Natural killer cell (primary cell): ENCODE measurements at regions not wholly inside any gene's neighbourhood (a gene's known extent, or its start where the extent isn't known, plus 50 kb on each side); places are given as distances from the start of the nearest gene placed in this dataset.
"Not testable (repeated sequence)": the region's sequence is repeated elsewhere in the genome, so short reads cannot be mapped to it uniquely, and the experiment has no call there.

Experiments
- ATAC-seq, 3 donors: fragments of 150-1000 bp in 2 of 3; fragments of 200-7000 bp in 1 of 3; cut with Tn5 transposase; 1 replicate in 1 of 3; 2 replicates in 2 of 3; pipeline ENCODE4 v1.10.0; 2021; ENCODE audit warnings: mild to moderate bottlenecking in 2 of 3, moderate library complexity in 2 of 3
- DNase-seq, 2 donors: peaks; one replicate each; pipeline versions ENCODE4 v3.0.0 to v3.0.0-alpha.2; 2013 to 2021; ENCODE audit warnings: mixed read lengths in 1 of 2
- H3K27ac ChIP-seq: one replicate; pipeline ENCODE4 v1.5.1; 2013; ENCODE audit warnings: mild to moderate bottlenecking, low read length
- H3K27me3 ChIP-seq: one replicate; pipeline ENCODE4 v1.6.1; 2013; ENCODE audit warnings: low read length; ENCODE audit not compliant: control insufficient read depth, insufficient read depth
- H3K36me3 ChIP-seq: one replicate; pipeline ENCODE4 v1.6.1; 2013; ENCODE audit warnings: low read length; ENCODE audit not compliant: control insufficient read depth, insufficient read depth
- H3K4me1 ChIP-seq: one replicate; pipeline ENCODE4 v1.6.1; 2013; ENCODE audit warnings: low read length; ENCODE audit not compliant: control insufficient read depth, insufficient read depth
- H3K4me3 ChIP-seq: one replicate; pipeline ENCODE4 v1.5.1; 2013; ENCODE audit warnings: low read length
- H3K9me3 ChIP-seq: one replicate; pipeline ENCODE4 v1.6.1; 2013; ENCODE audit warnings: low read length; ENCODE audit not compliant: control insufficient read depth, insufficient read depth
- H3K27ac Mint-ChIP-seq, 2 donors: one replicate each; pipeline ENCODE4 v1.8.0; 2022; ENCODE audit warnings: mild to moderate bottlenecking in 2 of 2, mixed read lengths in 2 of 2, moderate library complexity in 1 of 2
- H3K27me3 Mint-ChIP-seq, 2 donors: one replicate each; pipeline ENCODE4 v1.8.0; 2022; ENCODE audit warnings: low read depth in 2 of 2, mixed read lengths in 2 of 2
- H3K36me3 Mint-ChIP-seq: one replicate; pipeline ENCODE4 v1.8.0; 2022; ENCODE audit warnings: mixed read lengths
- H3K4me1 Mint-ChIP-seq, 2 donors: one replicate each; pipeline ENCODE4 v1.8.0; 2022; ENCODE audit warnings: mixed read lengths in 2 of 2
- H3K4me3 Mint-ChIP-seq: one replicate; pipeline ENCODE4 v1.8.0; 2022; ENCODE audit warnings: mild to moderate bottlenecking, moderate library complexity, mixed read lengths
- H3K9me3 Mint-ChIP-seq, 2 donors: one replicate each; pipeline ENCODE4 v1.8.0; 2022; ENCODE audit warnings: mixed read lengths in 2 of 2
- WGBS: methylation state at CpG from one replicate; pipeline ENCODE4 v1.1.7; 2013; ENCODE audit warnings: missing lambda C conversion rate; ENCODE audit not compliant: insufficient coverage; 5-methylcytosine and 5-hydroxymethylcytosine counted together
- intact Hi-C: fragments of 100-400 bp; cut with micrococcal nuclease; formaldehyde crosslinking; loops from one replicate; pipeline ENCODE4 v1.14.2; 2022
- TF ChIP-seq, protein P1 (sequence below): fragments of 200-600 bp; IDR thresholded peaks from one replicate; pipeline ENCODE4 v1.8.0; 2022; ENCODE audit warnings: antibody characterized with exemption

DNA sequence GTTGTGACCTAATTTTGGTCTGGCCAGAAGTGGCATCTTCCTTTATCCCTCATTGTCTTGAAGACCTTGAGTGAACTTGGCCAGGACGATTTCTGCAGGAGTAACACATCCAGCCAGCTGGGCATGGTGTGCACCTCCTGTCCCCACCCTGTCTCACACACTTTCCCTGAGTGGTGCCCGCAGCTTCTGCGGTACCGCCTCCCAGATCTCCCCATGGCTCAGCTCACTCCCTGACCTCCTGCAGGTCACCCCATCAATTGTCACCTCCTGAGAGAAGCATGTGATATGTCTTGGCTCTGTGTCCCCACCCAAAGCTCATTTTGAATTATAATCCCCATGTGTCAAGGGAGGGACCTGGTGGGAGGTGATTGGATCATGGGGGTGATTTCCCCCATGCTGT is 50.2 kb upstream of the TP53I11 start:
- H3K4me1 ChIP-seq = no peaks in the 10 kb centered on the region
- peaks cover 0 to 10% of the 10 kb centered on the region in 2 donors for H3K27me3 Mint-ChIP-seq
- H3K36me3 Mint-ChIP-seq = no peaks in the 10 kb centered on the region
- no peaks in the 10 kb centered on the region for H3K27me3 ChIP-seq
- WGBS = 91% methylated on average over 4 of the region's 4 CpGs
- H3K4me1 Mint-ChIP-seq = peaks cover 0 to 7% of the 10 kb centered on the region in 2 donors
- H3K4me3 Mint-ChIP-seq = no peak overlapping the region
- no peaks in the 10 kb centered on the region for H3K9me3 Mint-ChIP-seq
- H3K9me3 ChIP-seq = no peaks in the 10 kb centered on the region
- no peak overlapping the region for H3K27ac ChIP-seq
- TF ChIP-seq, protein P1, sequence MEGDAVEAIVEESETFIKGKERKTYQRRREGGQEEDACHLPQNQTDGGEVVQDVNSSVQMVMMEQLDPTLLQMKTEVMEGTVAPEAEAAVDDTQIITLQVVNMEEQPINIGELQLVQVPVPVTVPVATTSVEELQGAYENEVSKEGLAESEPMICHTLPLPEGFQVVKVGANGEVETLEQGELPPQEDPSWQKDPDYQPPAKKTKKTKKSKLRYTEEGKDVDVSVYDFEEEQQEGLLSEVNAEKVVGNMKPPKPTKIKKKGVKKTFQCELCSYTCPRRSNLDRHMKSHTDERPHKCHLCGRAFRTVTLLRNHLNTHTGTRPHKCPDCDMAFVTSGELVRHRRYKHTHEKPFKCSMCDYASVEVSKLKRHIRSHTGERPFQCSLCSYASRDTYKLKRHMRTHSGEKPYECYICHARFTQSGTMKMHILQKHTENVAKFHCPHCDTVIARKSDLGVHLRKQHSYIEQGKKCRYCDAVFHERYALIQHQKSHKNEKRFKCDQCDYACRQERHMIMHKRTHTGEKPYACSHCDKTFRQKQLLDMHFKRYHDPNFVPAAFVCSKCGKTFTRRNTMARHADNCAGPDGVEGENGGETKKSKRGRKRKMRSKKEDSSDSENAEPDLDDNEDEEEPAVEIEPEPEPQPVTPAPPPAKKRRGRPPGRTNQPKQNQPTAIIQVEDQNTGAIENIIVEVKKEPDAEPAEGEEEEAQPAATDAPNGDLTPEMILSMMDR = no peak
- H3K4me3 ChIP-seq = no peak overlapping the region
- H3K36me3 ChIP-seq = no peaks in the 10 kb centered on the region
- DNase-seq = no peak
- ATAC-seq = no peak
- no peak overlapping the region for H3K27ac Mint-ChIP-seq
- intact Hi-C loops = no loop called here

DNA sequence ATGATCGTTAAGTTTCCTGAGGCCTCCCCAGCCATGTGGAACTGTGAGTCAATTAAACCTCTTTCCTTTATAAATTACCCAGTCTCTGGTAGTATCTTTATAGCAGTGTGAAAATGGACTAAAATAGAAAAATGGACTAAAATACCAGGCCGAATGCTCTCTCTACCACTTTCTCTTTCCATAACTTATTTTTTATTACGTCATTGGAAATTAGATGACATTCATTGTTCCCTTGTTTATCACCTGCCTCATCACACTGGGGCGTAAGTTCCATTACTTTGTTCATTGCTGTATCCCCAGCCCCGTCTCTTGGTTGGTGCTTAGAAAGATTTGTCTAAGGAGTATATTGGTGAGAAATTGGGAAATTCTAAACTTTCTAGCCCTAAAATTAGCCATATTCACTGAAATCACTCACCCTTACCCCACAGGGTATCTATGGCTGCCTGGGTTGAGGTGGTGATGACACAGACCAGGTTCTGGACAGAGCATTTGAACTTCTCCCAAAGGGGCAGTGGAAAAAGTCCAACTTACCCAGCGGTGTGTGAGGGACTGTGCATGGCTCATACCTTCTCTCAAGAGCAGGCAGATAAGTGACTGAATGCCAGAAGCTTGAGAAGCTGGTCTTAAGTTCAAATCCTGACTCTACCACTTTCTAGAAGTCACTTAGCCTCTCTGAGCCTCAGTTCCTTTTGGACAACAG is 50.9 kb upstream of the TP53I11 start:
- ATAC-seq (no peak), DNase-seq (no peak)
- peaks cover 0 to 7% of the 10 kb centered on the region in 2 donors for H3K4me1 Mint-ChIP-seq
- Histone ChIP-seq H3K4me3 (no peak overlapping the region), H3K9me3 (no peaks in the 10 kb centered on the region), H3K36me3 (no peaks in the 10 kb centered on the region), H3K4me1 (no peaks in the 10 kb centered on the region), H3K27ac (no peak overlapping the region), H3K27me3 (no peaks in the 10 kb centered on the region)
- H3K27ac Mint-ChIP-seq = no peak overlapping the region
- no peaks in the 10 kb centered on the region for H3K9me3 Mint-ChIP-seq
- intact Hi-C loops = no loop called here
- WGBS = 85% methylated on average over 5 of the region's 6 CpGs
- no peak overlapping the region for H3K4me3 Mint-ChIP-seq
- H3K27me3 Mint-ChIP-seq = peaks cover 0 to 10% of the 10 kb centered on the region in 2 donors
- no peaks in the 10 kb centered on the region for H3K36me3 Mint-ChIP-seq
- TF ChIP-seq, protein P1 = no peak

DNA sequence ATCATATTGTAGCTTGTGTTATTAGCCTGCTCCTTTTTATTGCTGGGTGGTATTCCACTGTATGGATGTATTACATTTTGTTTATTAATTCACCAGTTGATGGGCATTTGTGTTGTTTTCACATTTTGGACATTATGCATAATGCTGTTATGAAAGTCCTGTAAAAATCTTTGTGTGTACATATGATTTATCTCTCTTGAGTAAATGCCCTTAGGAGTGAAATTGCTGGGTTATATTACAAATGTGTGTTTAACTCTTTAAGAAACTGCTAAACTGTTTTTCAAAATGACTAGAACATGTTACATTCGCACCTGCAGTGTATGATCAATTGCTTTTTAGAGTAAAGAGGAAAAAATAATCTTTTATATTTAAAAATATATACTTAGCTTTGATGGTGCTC is 54.4 kb upstream of the TP53I11 start:
- TF ChIP-seq, protein P1 = no peak
- Mint-ChIP-seq H3K4me1 (peaks cover 0 to 7% of the 10 kb centered on the region in 2 donors), H3K9me3 (no peaks in the 10 kb centered on the region), H3K36me3 (no peaks in the 10 kb centered on the region), H3K27me3 (peaks cover 8 to 13% of the 10 kb centered on the region in 2 donors), H3K27ac (no peak overlapping the region), H3K4me3 (no peak overlapping the region)
- ATAC-seq = no peak
- no peaks in the 10 kb centered on the region for H3K4me1 ChIP-seq
- intact Hi-C loops = no loop called here
- H3K9me3 ChIP-seq = no peaks in the 10 kb centered on the region
- no peak overlapping the region for H3K4me3 ChIP-seq
- no peak overlapping the region for H3K27ac ChIP-seq
- H3K36me3 ChIP-seq = no peaks in the 10 kb centered on the region
- WGBS = no CpG with 5 or more reads among the region's 1 CpG
- no peak for DNase-seq
- no peaks in the 10 kb centered on the region for H3K27me3 ChIP-seq

DNA sequence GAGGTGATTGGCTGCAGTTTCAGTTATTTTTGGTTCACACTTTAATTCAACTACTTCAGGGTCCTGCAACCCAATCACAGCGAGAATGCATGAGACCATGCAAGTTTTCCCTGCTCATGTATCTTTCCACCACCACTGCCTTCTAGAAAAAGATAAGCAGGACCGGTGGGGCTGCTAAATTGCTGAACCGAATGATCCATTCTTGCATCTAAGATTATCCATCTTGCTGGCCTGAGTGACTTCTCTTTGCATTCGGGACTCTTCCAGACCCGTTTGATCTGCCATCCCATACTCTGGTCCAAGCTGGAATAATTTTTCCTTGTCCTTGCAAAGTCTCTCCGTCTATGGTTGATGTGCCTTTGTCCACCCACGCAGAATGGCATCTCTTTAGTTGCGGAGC is 56.3 kb upstream of the TP53I11 start:
- Histone ChIP-seq H3K36me3 (no peaks in the 10 kb centered on the region), H3K4me1 (no peaks in the 10 kb centered on the region), H3K4me3 (no peak overlapping the region), H3K27ac (no peak overlapping the region), H3K9me3 (no peaks in the 10 kb centered on the region), H3K27me3 (no peaks in the 10 kb centered on the region)
- no peak for DNase-seq
- Mint-ChIP-seq H3K4me3 (no peak overlapping the region), H3K27ac (no peak overlapping the region), H3K9me3 (no peaks in the 10 kb centered on the region), H3K27me3 (peaks cover 6 to 8% of the 10 kb centered on the region in 2 donors), H3K36me3 (no peaks in the 10 kb centered on the region), H3K4me1 (no peaks in the 10 kb centered on the region)
- TF ChIP-seq, protein P1 = no peak
- intact Hi-C loops = no loop called here
- ATAC-seq = no peak
- 78% methylated on average over 8 of the region's 8 CpGs for WGBS

DNA sequence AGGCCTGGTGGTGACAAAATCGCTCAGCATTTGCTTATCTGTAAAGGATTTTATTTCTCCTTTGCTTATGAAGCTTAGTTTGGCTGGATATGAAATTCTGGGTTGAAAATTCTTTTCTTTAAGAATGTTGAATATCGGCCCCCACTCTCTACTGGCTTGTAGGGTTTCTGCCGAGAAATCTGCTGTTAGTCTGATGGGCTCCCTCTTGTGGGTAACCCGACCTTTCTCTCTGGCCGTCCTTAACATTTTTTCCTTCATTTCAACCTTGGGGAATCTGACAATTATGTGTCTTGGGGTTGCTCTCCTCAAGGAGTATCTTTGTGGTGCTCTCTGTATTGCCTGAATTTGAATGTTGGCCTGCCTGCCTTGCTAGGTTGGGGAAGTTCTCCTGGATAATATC is 65.3 kb upstream of the TP53I11 start:
- DNase-seq, H3K27ac ChIP-seq, H3K36me3 ChIP-seq, H3K27ac Mint-ChIP-seq, H3K4me3 ChIP-seq, H3K9me3 Mint-ChIP-seq, H3K27me3 ChIP-seq, H3K4me3 Mint-ChIP-seq, H3K9me3 ChIP-seq, H3K4me1 ChIP-seq, intact Hi-C loops, H3K4me1 Mint-ChIP-seq, ATAC-seq: not testable (repeated sequence)
- 100% methylated on average over 2 of the region's 5 CpGs for WGBS
- Mint-ChIP-seq H3K27me3 (peaks cover 21 to 27% of the 10 kb centered on the region in 2 donors), H3K36me3 (peaks cover 17% of the 10 kb centered on the region)
